A673 (cell line): ENCODE measurements at regions not wholly inside any gene's neighbourhood (a gene's known extent, or its start where the extent isn't known, plus 50 kb on each side); places are given as distances from the start of the nearest gene placed in this dataset.

ENCODE experiments used
- BruUV-seq: library from RNA; stranded (reverse); fragments of 400-500 nt; replicated peaks from 2 replicates; lab custom pipeline; 2021; lab: Mats Ljungman, UMichigan
- CTCF ChIA-PET: fragments of 300-600 bp; sonication (Branson Sonifier 250); formaldehyde crosslinking; loops from one replicate; lab custom pipeline; 2022; ENCODE audit warnings: antibody characterized with exemption; lab: Charles Lee
- POLR2A ChIA-PET: fragments of 300-600 bp; sonication (Branson Sonifier 250); formaldehyde crosslinking; loops from one replicate; lab custom pipeline; 2022; ENCODE audit warnings: antibody characterized with exemption; ENCODE audit not compliant: low non-redundant PET; lab: Charles Lee
- DNase-seq: peaks from one replicate; pipeline ENCODE4 v3.0.0-alpha.2; 2015; ENCODE audit warnings: low spot score
- H3K27ac ChIP-seq: fragments of 200-600 bp; sonication (generic); 2 replicates; pipeline ENCODE4 v1.5.1; 2016; ENCODE audit warnings: mixed run types, low read depth, mild to moderate bottlenecking, mixed read lengths, antibody characterized with exemption, low read length; ENCODE audit not compliant: poor library complexity, severe bottlenecking
- H3K27me3 ChIP-seq: fragments of 200-600 bp; sonication (generic); replicated peaks from 2 replicates; pipeline ENCODE4 v1.6.1; 2017; ENCODE audit warnings: mixed run types, low read depth, mild to moderate bottlenecking, mixed read lengths, antibody characterized with exemption, low read length; ENCODE audit not compliant: insufficient read depth, poor library complexity
- H3K36me3 ChIP-seq: fragments of 200-600 bp; sonication (generic); 2 replicates; pipeline ENCODE4 v1.6.1; 2016; ENCODE audit warnings: mixed run types, mild to moderate bottlenecking, mixed read lengths, antibody characterized with exemption, low read length; ENCODE audit not compliant: insufficient read depth, poor library complexity, severe bottlenecking
- H3K4me1 ChIP-seq: fragments of 200-600 bp; sonication (generic); 2 replicates; pipeline ENCODE4 v1.6.1; 2017; ENCODE audit warnings: mixed run types, mild to moderate bottlenecking, mixed read lengths, antibody characterized with exemption, low read length; ENCODE audit not compliant: insufficient read depth, poor library complexity, severe bottlenecking
- H3K4me3 ChIP-seq: fragments of 200-600 bp; sonication (generic); 2 replicates; pipeline ENCODE4 v1.5.1; 2016; ENCODE audit warnings: low read depth, mixed run types, mild to moderate bottlenecking, mixed read lengths, low read length; ENCODE audit not compliant: poor library complexity, severe bottlenecking
- H3K9me3 ChIP-seq: fragments of 200-600 bp; sonication (generic); 2 replicates; pipeline ENCODE4 v1.6.1; 2016; ENCODE audit warnings: mixed run types, low read depth, mild to moderate bottlenecking, mixed read lengths, antibody characterized with exemption, low read length; ENCODE audit not compliant: poor library complexity, severe bottlenecking
- CTCF ChIP-seq: fragments of 300-800, 200-600 bp; sonication (generic); conservative IDR thresholded peaks from 2 replicates; pipeline ENCODE4 v1.5.1; 2017; ENCODE audit warnings: low read depth, mild to moderate bottlenecking, antibody characterized with exemption, low read length, moderate library complexity, mixed read lengths
- EZH2 ChIP-seq: fragments of 200-600 bp; sonication (generic); IDR thresholded peaks from 2 replicates; pipeline ENCODE4 v1.6.1; 2017; ENCODE audit warnings: borderline replicate concordance, low read depth, mild to moderate bottlenecking, mixed read lengths, antibody characterized with exemption, low read length; ENCODE audit not compliant: poor library complexity, severe bottlenecking
- intact Hi-C: fragments of 100-400 bp; cut with micrococcal nuclease; formaldehyde crosslinking; loops from one replicate; pipeline ENCODE4 v1.10.0; 2022; ENCODE audit not compliant: unreplicated experiment

DNA sequence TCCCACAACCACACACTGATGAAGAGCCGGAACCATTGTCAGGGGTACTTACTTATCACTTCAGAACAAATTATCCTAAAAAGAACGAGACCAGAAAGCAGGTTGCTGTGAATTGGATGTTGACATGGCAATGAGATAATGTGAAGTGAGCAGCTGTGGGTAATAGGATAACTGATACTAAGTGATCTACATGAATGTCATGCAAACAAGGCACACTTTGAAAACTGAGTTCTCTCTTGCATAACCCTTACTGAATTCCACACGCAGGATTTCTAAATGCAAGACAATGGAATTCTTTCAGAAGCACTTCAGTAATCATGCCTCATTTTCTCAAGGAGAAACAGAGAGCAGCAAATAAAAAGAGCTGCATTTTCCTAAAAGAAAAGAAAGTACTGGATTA lies 242.5 kb upstream of the TMEM229A start:
- Histone ChIP-seq H3K4me1 (no peaks in the 10 kb centered on the region), H3K9me3 (no peaks in the 10 kb centered on the region), H3K27me3 (no peaks in the 10 kb centered on the region), H3K4me3 (no peak overlapping the region), H3K36me3 (no peaks in the 10 kb centered on the region), H3K27ac (no peak overlapping the region)
- CTCF ChIA-PET = no interaction called here
- intact Hi-C loops = no loop called here
- TF ChIP-seq CTCF = no peak
- POLR2A ChIA-PET = no interaction called here
- no peak for DNase-seq
- BruUV-seq = no TSS peak

- CTCF ChIA-PET = interaction anchor here (0.9 kb wide), 1 partner anchor 169 kb away, joined by 3 read pairs; no protein-coding TSS in a partner anchor
- no peak for DNase-seq
- intact Hi-C loops = no loop called here
- H3K27me3 ChIP-seq = no peaks in the 10 kb centered on the region
- no peak for TF ChIP-seq EZH2
- TF ChIP-seq CTCF = no peak
- H3K27ac ChIP-seq = no peak overlapping the region
- no peaks in the 10 kb centered on the region for H3K36me3 ChIP-seq
- no peaks in the 10 kb centered on the region for H3K9me3 ChIP-seq
- POLR2A ChIA-PET = no interaction called here
- H3K4me3 ChIP-seq = no peak overlapping the region
- no peaks in the 10 kb centered on the region for H3K4me1 ChIP-seq
- BruUV-seq = no TSS peak
Measured at GRCh38 chr7:124269774-124270173, 236.9 kb upstream of the TMEM229A start.

GRCh38 chr7:124267154-124267553 lies 234.3 kb upstream of the TMEM229A start:
- ChIA-PET POLR2A (no interaction called here), CTCF (no interaction called here)
- no peak for TF ChIP-seq CTCF
- no peak for TF ChIP-seq EZH2
- H3K4me1 ChIP-seq = no peaks in the 10 kb centered on the region
- no peak for DNase-seq
- BruUV-seq = no TSS peak
- H3K27me3 ChIP-seq = no peaks in the 10 kb centered on the region
- H3K36me3 ChIP-seq = no peaks in the 10 kb centered on the region
- intact Hi-C loops = no loop called here
- no peak overlapping the region for H3K4me3 ChIP-seq
- no peaks in the 10 kb centered on the region for H3K9me3 ChIP-seq
- H3K27ac ChIP-seq = no peak overlapping the region
